K562 (cell line): ENCODE measurements at regions not wholly inside any gene's neighbourhood (a gene's known extent, or its start where the extent isn't known, plus 50 kb on each side); places are given as distances from the start of the nearest gene placed in this dataset.

ENCODE experiments used
- ADNP ChIP-seq: fragments of 200-800 bp; sonication (Bioruptor generic); IDR thresholded peaks from 2 replicates; pipeline ENCODE4 v1.6.1; 2016; ENCODE audit warnings: missing genetic modification characterization, missing compliant biosample characterization
- CREM ChIP-seq: IDR thresholded peaks from 2 replicates; pipeline ENCODE4 v1.6.1; 2014; ENCODE audit warnings: antibody characterized with exemption, low read depth
- DEAF1 ChIP-seq: fragments of 450-650 bp; formaldehyde crosslinking; IDR thresholded peaks from 2 replicates; pipeline ENCODE4 v1.4.0; 2020; ENCODE audit warnings: mild to moderate bottlenecking, moderate library complexity
- FOXM1 ChIP-seq, 2 experiments: fragments of 450-650 bp in 1 of 2; sonication (generic) in 1 of 2; formaldehyde crosslinking in 1 of 2; IDR thresholded peaks; 2 replicates each; pipeline versions ENCODE4 v1.6.1 to v1.9.0; 2017 to 2022; ENCODE audit warnings: low read depth in 2 of 2, mild to moderate bottlenecking in 2 of 2, missing genetic modification reagents in 1 of 2, moderate library complexity in 1 of 2
- JUND ChIP-seq, 2 experiments: IDR thresholded peaks; 2 replicates in 1 of 2; 3 replicates in 1 of 2; pipeline ENCODE4 v1.6.1; 2011; ENCODE audit warnings: borderline replicate concordance in 2 of 2, low read depth in 2 of 2, low read length in 2 of 2, improper control_type of control experiment in 1 of 2, missing biosample characterization in 1 of 2, missing genetic modification characterization in 1 of 2, missing genetic modification reagents in 1 of 2
- MCM2 ChIP-seq: fragments of 450-650 bp; IDR thresholded peaks from 2 replicates; pipeline ENCODE4 v1.6.1; 2017; ENCODE audit warnings: low read depth, mild to moderate bottlenecking
- MED1 ChIP-seq: sonication (generic); formaldehyde crosslinking; IDR thresholded peaks from 2 replicates; pipeline ENCODE4 v1.8.1; 2023; ENCODE audit warnings: missing genetic modification reagents, borderline replicate concordance
- MNT ChIP-seq, 2 experiments: fragments of 450-650 bp; conservative IDR thresholded peaks; 2 replicates each; pipeline ENCODE4 v1.6.1; 2017; ENCODE audit warnings: mild to moderate bottlenecking in 2 of 2, moderate library complexity in 2 of 2
- RFX5 ChIP-seq: IDR thresholded peaks from 2 replicates; pipeline ENCODE4 v1.6.1; 2011; ENCODE audit warnings: low read depth, mild to moderate bottlenecking, improper control_type of control experiment, low read length
- ZNF124 ChIP-seq: sonication (generic); formaldehyde crosslinking; IDR thresholded peaks from 2 replicates; pipeline ENCODE4 v1.8.1; 2022; ENCODE audit warnings: missing genetic modification reagents
- ZNF133 ChIP-seq: fragments of 250-450 bp; sonication (Bioruptor Pico); IDR thresholded peaks from 2 replicates; pipeline ENCODE4 v1.4.0; 2020; ENCODE audit warnings: mild to moderate bottlenecking
- ZNF165 ChIP-seq: fragments of 250-450 bp; sonication (Bioruptor Pico); IDR thresholded peaks from 2 replicates; pipeline ENCODE4 v1.4.0; 2020; ENCODE audit warnings: borderline replicate concordance
- ZNF280B ChIP-seq: fragments of 250-450 bp; sonication (Bioruptor Pico); IDR thresholded peaks from 2 replicates; pipeline ENCODE4 v1.5.1; 2021; ENCODE audit warnings: mild to moderate bottlenecking
- ZNF668 ChIP-seq: fragments of 250-450 bp; sonication (Bioruptor Pico); IDR thresholded peaks from 2 replicates; pipeline ENCODE4 v1.8.0; 2022; ENCODE audit warnings: mild to moderate bottlenecking, inconsistent platforms
- ZNF778 ChIP-seq: fragments of 450-650 bp; formaldehyde crosslinking; IDR thresholded peaks from 2 replicates; pipeline ENCODE4 v1.4.0; 2020; ENCODE audit warnings: mild to moderate bottlenecking, moderate library complexity
- TF ChIP-seq, protein P1 (sequence below): fragments of 150-350 bp; IDR thresholded peaks from 2 replicates; pipeline ENCODE4 v1.6.1; 2014; ENCODE audit warnings: low read depth, mild to moderate bottlenecking, low read length, borderline replicate concordance
- TF ChIP-seq, protein P2 (sequence below): fragments of 450-650 bp; IDR thresholded peaks from one replicate; pipeline ENCODE4 v1.6.1; 2018; ENCODE audit warnings: mild to moderate bottlenecking, moderate library complexity; ENCODE audit not compliant: partially characterized antibody
- TF ChIP-seq, protein P3 (sequence below): sonication (generic); IDR thresholded peaks from 2 replicates; pipeline ENCODE4 v1.6.1; 2016

DNA sequence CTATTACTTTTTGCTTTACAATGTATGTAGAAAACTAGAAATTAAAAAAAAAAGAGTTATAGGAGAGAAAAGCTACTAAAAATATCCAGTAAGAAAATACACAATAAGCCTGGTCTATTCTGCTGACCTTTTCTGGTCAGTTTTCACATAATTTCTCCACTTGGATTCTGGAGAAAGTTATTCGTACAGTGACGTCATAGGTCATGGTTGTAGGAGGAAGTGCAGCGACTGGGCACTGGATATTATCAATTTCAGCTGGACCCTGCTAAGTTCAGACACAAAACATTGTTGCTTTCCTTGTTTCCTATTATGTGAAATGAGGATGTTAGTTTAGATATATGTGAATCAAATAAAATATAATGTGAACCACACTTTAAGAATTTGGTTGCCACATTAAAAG lies 201.2 kb downstream of the MTRR start (continued):
- no peak for TF ChIP-seq MNT (conservative IDR thresholded peaks at IDR 0.05)
- TF ChIP-seq DEAF1 (CRISPR knock-in tag) = no peak
- TF ChIP-seq RFX5 = no peak
- no peak for TF ChIP-seq MED1
- TF ChIP-seq JUND (IDR thresholded peaks at IDR 0.05; ENCODE audit: borderline replicate concordance, low read depth, low read length) = no peak
- TF ChIP-seq JUND (tag; IDR thresholded peaks at IDR 0.05; ENCODE audit: borderline replicate concordance, low read depth, low read length) = peak; percentile 22; the same call in 1 of the 3 replicates
- TF ChIP-seq ZNF165 = no peak
- TF ChIP-seq, protein P1, sequence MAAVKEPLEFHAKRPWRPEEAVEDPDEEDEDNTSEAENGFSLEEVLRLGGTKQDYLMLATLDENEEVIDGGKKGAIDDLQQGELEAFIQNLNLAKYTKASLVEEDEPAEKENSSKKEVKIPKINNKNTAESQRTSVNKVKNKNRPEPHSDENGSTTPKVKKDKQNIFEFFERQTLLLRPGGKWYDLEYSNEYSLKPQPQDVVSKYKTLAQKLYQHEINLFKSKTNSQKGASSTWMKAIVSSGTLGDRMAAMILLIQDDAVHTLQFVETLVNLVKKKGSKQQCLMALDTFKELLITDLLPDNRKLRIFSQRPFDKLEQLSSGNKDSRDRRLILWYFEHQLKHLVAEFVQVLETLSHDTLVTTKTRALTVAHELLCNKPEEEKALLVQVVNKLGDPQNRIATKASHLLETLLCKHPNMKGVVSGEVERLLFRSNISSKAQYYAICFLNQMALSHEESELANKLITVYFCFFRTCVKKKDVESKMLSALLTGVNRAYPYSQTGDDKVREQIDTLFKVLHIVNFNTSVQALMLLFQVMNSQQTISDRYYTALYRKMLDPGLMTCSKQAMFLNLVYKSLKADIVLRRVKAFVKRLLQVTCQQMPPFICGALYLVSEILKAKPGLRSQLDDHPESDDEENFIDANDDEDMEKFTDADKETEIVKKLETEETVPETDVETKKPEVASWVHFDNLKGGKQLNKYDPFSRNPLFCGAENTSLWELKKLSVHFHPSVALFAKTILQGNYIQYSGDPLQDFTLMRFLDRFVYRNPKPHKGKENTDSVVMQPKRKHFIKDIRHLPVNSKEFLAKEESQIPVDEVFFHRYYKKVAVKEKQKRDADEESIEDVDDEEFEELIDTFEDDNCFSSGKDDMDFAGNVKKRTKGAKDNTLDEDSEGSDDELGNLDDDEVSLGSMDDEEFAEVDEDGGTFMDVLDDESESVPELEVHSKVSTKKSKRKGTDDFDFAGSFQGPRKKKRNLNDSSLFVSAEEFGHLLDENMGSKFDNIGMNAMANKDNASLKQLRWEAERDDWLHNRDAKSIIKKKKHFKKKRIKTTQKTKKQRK = no peak
- TF ChIP-seq FOXM1 (IDR thresholded peaks at IDR 0.05; ENCODE audit: low read depth) = no peak
- no peak for TF ChIP-seq FOXM1 (CRISPR knock-in tag; IDR thresholded peaks at IDR 0.05; ENCODE audit: low read depth)
- TF ChIP-seq ZNF133 = no peak
- TF ChIP-seq ZNF280B = no peak
- TF ChIP-seq ZNF778 (CRISPR knock-in tag) = no peak
- TF ChIP-seq MCM2 = no peak
- TF ChIP-seq ADNP (tag) = no peak
- TF ChIP-seq, protein P2, sequence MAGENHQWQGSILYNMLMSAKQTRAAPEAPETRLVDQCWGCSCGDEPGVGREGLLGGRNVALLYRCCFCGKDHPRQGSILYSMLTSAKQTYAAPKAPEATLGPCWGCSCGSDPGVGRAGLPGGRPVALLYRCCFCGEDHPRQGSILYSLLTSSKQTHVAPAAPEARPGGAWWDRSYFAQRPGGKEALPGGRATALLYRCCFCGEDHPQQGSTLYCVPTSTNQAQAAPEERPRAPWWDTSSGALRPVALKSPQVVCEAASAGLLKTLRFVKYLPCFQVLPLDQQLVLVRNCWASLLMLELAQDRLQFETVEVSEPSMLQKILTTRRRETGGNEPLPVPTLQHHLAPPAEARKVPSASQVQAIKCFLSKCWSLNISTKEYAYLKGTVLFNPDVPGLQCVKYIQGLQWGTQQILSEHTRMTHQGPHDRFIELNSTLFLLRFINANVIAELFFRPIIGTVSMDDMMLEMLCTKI = no peak
- peak; percentile 29; the same call in 1 of the 2 replicates for TF ChIP-seq CREM
- TF ChIP-seq ZNF124 (CRISPR knock-in tag) = no peak
- no peak for TF ChIP-seq ZNF668 (CRISPR knock-in tag)
- TF ChIP-seq, protein P3, sequence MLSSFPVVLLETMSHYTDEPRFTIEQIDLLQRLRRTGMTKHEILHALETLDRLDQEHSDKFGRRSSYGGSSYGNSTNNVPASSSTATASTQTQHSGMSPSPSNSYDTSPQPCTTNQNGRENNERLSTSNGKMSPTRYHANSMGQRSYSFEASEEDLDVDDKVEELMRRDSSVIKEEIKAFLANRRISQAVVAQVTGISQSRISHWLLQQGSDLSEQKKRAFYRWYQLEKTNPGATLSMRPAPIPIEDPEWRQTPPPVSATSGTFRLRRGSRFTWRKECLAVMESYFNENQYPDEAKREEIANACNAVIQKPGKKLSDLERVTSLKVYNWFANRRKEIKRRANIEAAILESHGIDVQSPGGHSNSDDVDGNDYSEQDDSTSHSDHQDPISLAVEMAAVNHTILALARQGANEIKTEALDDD = no peak
